Activated naive CD4-positive, alpha-beta T cell treated with anti-CD3 and anti-CD28 coated beads, Interleukin-2, amount 50 U/mL, for 72 hours (primary cell): ENCODE measurements at regions not wholly inside any gene's neighbourhood (a gene's known extent, or its start where the extent isn't known, plus 50 kb on each side); places are given as distances from the start of the nearest gene placed in this dataset.
"Not testable (repeated sequence)": the region's sequence is repeated elsewhere in the genome, so short reads cannot be mapped to it uniquely, and the experiment has no call there.

Experiments
- ATAC-seq, 2 donors: fragments of 150-1000 bp; cut with Tn5 transposase; 2 replicates each; pipeline ENCODE4 v1.10.0; 2021; ENCODE audit warnings: mild to moderate bottlenecking in 2 of 2, moderate library complexity in 2 of 2
- DNase-seq, 2 donors: peaks; one replicate each; pipeline ENCODE4 v3.0.0; 2021 to 2022; ENCODE audit warnings: low spot score in 2 of 2
- H3K27ac Mint-ChIP-seq, 2 donors: one replicate each; pipeline ENCODE4 v1.8.0; 2022; ENCODE audit warnings: mild to moderate bottlenecking in 2 of 2, mixed read lengths in 2 of 2
- H3K36me3 Mint-ChIP-seq, 2 donors: one replicate each; pipeline ENCODE4 v1.8.0; 2022; ENCODE audit warnings: mixed read lengths in 2 of 2
- H3K9me3 Mint-ChIP-seq, 2 donors: one replicate each; pipeline ENCODE4 v1.8.0; 2022; ENCODE audit warnings: mixed read lengths in 2 of 2

DNA sequence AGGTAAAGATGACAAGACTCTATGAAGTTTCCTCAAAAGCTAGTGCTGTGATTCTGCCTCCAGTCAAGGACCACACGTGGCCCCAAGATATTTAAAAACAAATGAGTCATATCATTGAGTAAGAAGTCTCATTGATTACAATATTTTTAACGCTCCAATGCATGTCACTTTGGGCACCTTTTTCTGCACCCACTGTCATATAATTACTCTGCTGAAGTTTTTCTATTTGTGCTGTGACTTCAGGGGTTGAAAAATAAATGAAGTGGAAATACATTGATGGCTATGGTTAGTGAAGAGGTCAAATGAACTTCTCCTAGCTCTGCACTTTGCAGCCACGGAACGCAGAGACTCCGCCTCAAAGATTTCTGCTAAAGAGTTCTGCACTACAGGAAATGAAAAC, 344.3 kb upstream of the KYNU start:
- peaks cover 3 to 4% of the 10 kb centered on the region in 2 donors for H3K9me3 Mint-ChIP-seq
- no peak overlapping the region for H3K27ac Mint-ChIP-seq
- ATAC-seq (no peak), DNase-seq (no peak)
- no peaks in the 10 kb centered on the region for H3K36me3 Mint-ChIP-seq

DNA sequence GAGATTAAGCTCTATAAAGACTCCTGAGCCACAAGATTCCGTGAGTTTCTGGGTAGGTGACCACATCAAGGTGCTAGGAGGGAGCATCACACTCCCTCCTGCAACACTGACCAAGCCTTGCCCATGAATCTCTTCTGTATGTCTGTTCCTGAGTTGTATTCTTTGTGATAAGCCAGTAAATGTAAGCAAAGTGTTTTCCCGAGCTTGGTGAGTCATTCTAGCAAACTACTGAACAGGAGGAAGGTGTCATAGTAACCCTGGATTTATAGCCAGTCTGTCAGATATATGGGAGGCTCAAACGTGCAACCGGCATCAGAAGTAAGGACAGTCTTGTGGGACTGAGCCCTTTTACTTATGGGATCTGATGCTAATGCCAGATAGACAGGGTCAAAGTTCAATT, 346.1 kb upstream of the KYNU start:
- no peak for DNase-seq
- Mint-ChIP-seq H3K27ac (no peak overlapping the region), H3K36me3 (no peaks in the 10 kb centered on the region), H3K9me3 (peaks cover 3 to 4% of the 10 kb centered on the region in 2 donors)
- no peak for ATAC-seq

DNA sequence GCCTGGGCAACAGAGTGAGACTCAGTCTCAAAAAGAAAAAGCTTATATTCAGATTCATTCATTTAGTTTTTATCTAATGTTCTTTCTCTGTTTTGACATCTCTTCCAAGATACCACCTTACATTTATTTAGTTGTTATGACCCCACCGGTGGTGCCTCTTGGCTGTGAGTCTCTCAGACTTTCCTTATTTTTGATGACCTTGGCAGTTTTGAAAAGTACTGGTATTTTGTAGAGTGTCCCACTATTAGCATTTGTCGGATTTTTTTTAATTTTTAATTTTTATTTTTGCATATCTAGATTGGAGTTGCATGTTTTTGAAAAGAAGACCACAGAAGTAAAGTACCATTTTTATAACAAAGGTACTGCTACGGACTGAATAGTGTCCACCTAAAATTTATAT, 351.7 kb upstream of the KYNU start:
- Mint-ChIP-seq H3K9me3 (no peaks in the 10 kb centered on the region), H3K27ac (no peak overlapping the region), H3K36me3 (no peaks in the 10 kb centered on the region)
- no peak for DNase-seq
- no peak for ATAC-seq

DNA sequence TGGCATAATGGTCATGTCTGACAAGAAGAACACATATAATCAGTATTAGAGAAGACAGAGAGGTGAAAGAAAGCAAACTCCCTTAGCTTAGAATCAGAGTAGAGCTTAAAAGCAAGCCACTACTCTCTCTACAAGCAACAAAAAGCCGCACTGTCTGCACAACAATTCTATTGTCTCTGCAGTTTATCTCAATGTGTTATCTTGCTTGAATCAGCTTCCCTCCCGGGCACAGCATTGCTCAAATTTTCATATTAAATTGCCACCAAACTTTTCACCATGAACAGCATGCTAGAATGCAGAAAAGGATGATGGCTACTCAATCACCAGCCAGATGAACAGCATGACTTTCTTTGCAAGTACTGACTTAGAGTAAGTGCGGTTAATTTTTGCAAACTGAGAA, 356.0 kb upstream of the KYNU start:
- Mint-ChIP-seq H3K9me3 (peaks cover 4 to 7% of the 10 kb centered on the region in 2 donors), H3K27ac (no peak overlapping the region), H3K36me3 (no peaks in the 10 kb centered on the region)
- DNase-seq: no peak
- no peak for ATAC-seq

DNA sequence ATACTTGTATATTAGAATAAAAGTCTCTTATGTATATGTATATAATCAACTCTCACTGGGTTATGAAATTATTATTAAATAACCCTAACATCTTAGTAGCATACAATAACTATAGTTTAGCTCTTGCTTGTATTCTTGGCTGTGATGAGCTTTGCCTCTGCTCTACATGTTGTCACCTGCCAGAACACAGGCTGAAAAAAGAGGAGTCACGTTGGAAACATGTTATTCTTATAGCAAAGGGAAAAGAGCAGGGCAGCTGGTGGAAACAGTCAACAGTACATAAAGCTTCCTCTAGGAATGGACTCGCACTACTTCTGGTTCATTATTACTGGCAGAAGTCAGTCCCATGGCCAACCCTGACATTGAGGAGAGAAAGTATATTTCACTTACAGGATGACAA, 362.0 kb upstream of the KYNU start:
- DNase-seq (no peak), ATAC-seq (no peak)
- no peaks in the 10 kb centered on the region for H3K36me3 Mint-ChIP-seq
- H3K27ac Mint-ChIP-seq: no peak overlapping the region
- peaks cover 4 to 11% of the 10 kb centered on the region in 2 donors for H3K9me3 Mint-ChIP-seq

DNA sequence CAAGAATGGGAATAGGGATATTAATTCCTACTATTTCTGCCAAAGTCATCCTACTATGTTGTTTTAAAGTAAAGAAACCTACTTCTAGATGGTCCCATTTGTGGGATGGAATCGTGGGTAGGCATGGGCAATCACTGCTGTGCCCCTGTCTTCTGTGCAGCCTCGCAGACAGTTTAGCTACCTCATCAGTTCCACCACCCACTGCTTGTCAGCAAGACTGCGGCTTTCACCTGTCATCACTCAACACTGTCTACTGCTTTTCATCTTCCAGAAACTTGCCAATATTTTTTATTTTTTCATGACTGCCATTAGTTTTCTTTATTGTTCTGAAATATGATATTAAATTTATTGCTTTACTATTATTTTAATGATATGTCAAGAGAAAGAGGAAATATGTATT, 368.1 kb upstream of the KYNU start:
- peaks cover 5 to 8% of the 10 kb centered on the region in 2 donors for H3K9me3 Mint-ChIP-seq
- no peaks in the 10 kb centered on the region for H3K36me3 Mint-ChIP-seq
- no peak for DNase-seq
- ATAC-seq: no peak
- H3K27ac Mint-ChIP-seq: no peak overlapping the region

DNA sequence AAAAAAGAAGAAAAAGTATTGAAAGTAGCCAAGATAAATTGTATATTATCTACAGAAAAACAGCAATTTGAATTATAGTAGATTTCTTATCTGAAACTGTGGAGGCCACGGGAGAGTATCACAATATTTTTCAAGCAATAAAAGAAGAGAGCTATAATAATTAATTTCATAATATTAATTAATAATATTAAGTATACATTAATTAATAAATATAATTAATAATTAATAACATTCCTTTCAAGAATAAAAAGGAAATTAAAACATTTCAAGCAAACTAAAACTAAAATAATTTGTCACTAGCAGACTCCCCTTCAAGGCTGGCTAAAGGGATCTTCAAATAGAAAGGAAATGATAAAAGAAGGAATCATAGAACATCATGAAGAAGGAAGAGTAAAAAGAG, 372.7 kb upstream of the KYNU start:
- Mint-ChIP-seq H3K9me3 (peaks cover 6 to 16% of the 10 kb centered on the region in 2 donors), H3K36me3 (no peaks in the 10 kb centered on the region), H3K27ac (no peak overlapping the region)
- DNase-seq: no peak
- no peak for ATAC-seq

DNA sequence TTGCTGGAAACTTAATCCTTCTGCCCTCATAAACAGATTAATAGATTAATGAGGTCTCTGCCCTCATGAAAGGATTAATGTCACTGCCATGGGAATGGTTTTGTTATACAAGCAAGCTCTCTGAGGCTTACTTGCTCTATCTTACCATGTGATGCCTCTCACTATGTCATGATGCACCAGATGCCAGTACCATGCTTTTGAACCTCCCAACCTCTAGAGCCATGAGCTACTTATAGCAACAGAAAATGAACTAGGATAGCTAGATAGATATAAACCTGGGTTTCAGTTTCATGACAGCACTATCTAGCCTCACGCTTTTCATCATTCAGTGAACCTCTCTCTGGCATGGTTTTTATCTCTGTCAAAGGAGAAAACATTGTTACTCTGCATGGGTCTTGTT, 371.6 kb upstream of the LRP1B start:
- Mint-ChIP-seq H3K36me3 (no peaks in the 10 kb centered on the region), H3K27ac (no peak overlapping the region), H3K9me3 (peaks cover 6 to 16% of the 10 kb centered on the region in 2 donors)
- DNase-seq: no peak
- ATAC-seq: no peak

DNA sequence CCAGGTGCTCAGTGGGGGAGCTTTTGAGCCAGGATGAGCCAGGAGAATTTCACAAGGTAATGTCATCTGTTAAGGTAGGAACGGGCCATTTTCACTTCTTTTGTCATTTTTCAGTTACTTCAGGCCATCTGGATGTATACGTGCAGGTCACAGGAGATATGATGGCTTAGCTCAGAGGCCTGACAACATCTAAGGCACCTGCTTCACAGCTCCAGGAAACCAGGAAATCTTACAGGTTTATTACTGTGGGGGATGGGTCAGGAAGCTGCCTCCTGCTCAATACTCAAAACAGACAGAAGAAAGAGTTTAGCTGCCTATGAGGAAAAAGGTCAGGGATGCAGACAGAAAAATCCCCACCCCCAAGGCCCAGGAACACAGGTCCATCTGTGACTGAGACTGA, 364.3 kb upstream of the LRP1B start:
- no peak for DNase-seq
- H3K27ac Mint-ChIP-seq: no peak overlapping the region
- ATAC-seq: no peak
- peaks cover 17 to 22% of the 10 kb centered on the region in 2 donors for H3K9me3 Mint-ChIP-seq
- peaks cover 0 to 6% of the 10 kb centered on the region in 2 donors for H3K36me3 Mint-ChIP-seq

DNA sequence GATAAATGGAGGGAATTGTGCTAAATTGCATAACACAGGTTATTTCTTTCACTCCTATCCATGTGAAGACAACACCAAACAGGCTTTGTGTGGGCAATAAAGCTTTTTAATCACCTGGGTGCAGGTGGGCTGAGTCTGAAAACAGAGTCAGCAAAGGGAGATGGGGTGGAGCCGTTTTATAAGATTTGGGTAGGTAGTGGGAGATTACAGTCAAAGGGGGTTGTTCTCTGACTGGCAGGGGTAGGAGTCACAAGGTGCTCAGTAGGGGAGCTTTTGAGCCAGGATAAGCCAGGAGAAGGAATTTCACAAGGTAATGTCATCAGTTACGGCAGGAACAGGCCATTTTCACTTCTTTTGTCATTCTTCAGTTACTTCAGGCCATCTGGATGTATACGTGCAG, 358.8 kb upstream of the LRP1B start:
- peaks cover 17 to 27% of the 10 kb centered on the region in 2 donors for H3K9me3 Mint-ChIP-seq
- not testable (repeated sequence) for ATAC-seq, H3K27ac Mint-ChIP-seq, H3K36me3 Mint-ChIP-seq, DNase-seq

DNA sequence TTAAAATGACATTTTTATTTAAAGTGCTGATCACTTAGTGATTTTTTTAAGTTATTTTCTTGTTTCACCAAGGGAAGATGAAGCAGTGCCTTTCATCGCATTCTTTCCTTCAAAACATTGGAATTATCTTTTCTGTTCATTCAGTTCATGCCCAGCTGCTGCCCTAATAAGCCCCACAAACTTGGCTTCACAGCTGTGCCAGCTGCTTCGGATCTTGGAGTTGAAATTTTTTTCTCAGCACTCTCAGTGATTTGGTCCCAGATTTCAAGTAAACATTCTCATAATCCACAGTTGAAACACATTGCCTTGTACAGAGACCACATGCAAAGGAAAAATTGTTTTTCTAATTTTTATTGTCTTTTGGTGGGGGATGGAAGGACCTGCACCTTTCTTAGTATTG, 353.3 kb upstream of the LRP1B start:
- Mint-ChIP-seq H3K36me3 (peaks cover 0 to 4% of the 10 kb centered on the region in 2 donors), H3K9me3 (peaks cover 9 to 21% of the 10 kb centered on the region in 2 donors), H3K27ac (peak overlapping the region in 1 of 2 donors; percentile 36)
- ATAC-seq: no peak
- DNase-seq: no peak

DNA sequence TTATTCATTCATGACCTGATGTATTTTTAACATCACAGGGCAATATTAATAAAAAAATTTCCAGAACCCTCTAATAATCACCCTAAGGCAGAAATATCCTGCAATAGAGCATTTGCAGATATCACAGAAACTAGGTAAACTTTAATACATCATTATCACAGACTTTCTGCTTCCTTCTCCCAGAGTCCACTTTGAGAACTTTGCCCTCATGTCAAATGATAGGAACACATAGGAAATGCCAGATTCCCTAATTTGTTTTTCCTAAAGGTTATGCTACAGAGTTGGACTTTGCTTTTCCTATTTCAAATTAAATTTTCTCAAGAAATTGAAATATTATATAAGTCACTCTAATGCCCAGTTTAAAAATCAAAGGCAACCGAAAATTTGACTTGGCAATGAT, 352.8 kb upstream of the LRP1B start:
- peaks cover 0 to 5% of the 10 kb centered on the region in 2 donors for H3K36me3 Mint-ChIP-seq
- H3K9me3 Mint-ChIP-seq: peaks cover 9 to 21% of the 10 kb centered on the region in 2 donors
- ATAC-seq (no peak), DNase-seq (no peak)
- H3K27ac Mint-ChIP-seq: no peak overlapping the region

DNA sequence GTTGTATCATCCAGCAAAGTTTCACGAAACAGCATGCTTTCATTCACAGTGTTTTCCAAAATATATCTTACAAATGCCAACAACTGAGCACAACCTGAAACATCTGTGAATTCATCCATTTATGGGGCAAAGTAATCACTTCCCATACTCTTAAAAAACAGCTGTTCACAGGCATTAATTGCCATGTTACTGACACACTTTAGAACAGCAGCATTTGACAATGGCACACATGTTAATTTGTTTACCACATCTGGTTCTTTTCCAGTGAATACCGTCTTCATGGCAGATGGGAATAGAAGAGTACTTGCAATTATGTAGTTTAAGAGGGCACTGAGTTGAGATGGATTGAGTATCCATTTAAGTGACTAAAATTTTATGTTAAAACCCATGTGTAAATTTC, 347.4 kb upstream of the LRP1B start:
- Mint-ChIP-seq H3K27ac (no peak overlapping the region), H3K36me3 (peaks cover 0 to 5% of the 10 kb centered on the region in 2 donors), H3K9me3 (peaks cover 12 to 19% of the 10 kb centered on the region in 2 donors)
- no peak for ATAC-seq
- DNase-seq: no peak

DNA sequence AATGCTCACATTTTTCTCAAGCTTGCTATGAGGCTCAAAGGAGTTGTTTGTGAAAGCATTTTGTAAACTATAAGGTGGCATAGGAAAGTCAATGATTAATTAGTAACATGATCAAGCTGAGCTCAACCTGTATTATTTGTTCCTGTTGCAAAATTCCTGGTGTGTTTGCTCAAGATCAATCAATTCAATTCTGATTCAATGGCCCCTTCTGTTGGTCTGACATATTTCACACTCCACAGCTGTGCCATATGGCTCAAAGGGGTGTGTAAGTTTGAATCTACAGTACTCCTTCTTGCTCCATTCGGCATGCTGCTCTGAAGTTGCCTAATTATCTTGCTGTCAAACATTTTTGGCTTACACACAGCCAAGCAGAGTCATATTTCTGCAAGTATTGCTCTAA, 341.6 kb upstream of the LRP1B start:
- DNase-seq (no peak), ATAC-seq (no peak)
- Mint-ChIP-seq H3K27ac (no peak overlapping the region), H3K36me3 (no peaks in the 10 kb centered on the region), H3K9me3 (peaks cover 15 to 17% of the 10 kb centered on the region in 2 donors)

DNA sequence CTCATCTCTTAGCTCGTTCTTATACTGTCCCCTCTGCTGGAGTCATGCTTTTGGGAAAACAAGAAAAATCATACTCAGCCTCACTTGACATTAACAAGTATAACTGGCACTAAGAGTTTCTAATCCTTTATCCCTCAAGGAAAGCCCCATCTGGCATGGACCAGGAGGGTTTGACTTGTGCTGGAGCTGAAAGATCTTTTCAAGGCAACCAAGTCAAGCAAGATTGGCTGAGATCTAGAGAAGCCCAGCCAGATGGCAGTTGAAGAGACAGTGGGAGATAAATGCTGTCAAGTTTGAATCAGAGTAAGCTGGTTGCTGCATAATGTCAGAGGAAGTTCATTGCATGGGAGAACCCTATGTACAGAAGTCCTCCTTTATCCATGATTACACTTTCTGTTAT, 336.5 kb upstream of the LRP1B start:
- DNase-seq (no peak), ATAC-seq (no peak)
- no peak overlapping the region for H3K27ac Mint-ChIP-seq
- H3K9me3 Mint-ChIP-seq: peaks cover 14 to 16% of the 10 kb centered on the region in 2 donors
- H3K36me3 Mint-ChIP-seq: no peaks in the 10 kb centered on the region

DNA sequence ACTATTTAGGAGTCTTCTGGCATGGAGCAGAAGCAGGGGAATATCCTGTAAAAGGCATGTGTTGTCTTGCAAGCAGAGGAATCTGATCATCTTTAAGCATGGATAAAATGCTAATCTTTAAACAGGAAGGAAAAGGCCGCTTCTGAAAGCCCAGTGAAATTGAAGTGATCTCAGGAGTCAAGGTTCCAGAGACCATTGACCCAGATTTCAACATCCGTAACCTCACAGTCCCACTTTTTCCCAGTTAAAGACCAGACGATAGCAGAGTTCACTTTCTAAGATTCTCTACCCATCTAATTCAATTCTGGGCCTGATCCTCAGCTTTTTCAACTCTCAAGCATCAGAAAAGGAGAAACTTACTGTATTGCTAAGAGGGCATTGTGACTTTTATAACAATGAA, 332.2 kb upstream of the LRP1B start:
- Mint-ChIP-seq H3K36me3 (no peaks in the 10 kb centered on the region), H3K9me3 (peaks cover 6 to 11% of the 10 kb centered on the region in 2 donors)

DNA sequence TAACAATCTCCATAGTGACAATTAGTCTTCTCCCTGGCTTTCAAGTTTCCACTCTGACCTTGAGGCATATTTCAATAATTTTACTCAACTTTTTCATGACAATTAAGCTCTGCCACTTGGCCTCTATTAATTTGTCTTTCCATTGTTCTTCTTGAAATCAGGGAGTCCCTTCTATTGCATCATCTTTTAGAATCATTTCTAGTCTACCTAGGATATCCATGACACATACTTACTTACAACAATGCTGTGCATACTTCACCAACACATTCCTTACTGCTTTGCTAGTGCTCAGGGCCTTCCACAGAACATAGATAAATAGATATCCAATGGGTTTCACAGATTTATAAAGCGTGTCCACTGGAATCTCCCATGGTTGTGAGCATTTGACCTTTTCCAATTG, 331.5 kb upstream of the LRP1B start:
- DNase-seq (no peak), ATAC-seq (no peak)
- no peak overlapping the region for H3K27ac Mint-ChIP-seq
- peaks cover 8 to 14% of the 10 kb centered on the region in 2 donors for H3K9me3 Mint-ChIP-seq
- H3K36me3 Mint-ChIP-seq: no peaks in the 10 kb centered on the region

More for the DNA sequence above, 332.2 kb upstream of the LRP1B start:
- ATAC-seq: no peak
- no peak overlapping the region for H3K27ac Mint-ChIP-seq
- no peak for DNase-seq

DNA sequence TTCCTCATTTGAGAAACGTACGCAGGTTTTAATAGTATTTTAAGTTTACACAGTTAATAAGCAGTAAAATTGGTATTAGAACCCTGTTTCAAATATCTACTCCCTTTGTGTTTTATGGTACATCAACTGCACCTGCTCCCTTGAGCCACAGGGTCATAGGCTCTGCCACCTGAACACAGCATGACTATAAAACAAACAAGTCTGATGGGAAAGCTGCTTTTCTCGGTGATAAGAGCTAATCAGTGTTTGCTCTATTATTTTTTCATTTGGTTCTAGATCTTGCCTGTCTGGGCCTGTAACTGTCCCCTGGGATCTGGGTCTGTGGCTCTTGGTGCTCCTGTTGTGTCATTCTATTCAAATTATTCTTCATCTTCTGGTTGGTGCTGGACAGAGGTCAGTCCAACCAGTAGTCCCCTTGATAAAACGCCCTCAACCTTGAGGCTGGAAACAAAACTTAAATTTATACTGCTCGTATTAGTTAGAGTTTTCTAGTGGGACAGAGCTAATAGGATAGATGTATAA, 314.8 kb upstream of the LRP1B start:
- Mint-ChIP-seq H3K36me3 (no peaks in the 10 kb centered on the region), H3K27ac (no peak overlapping the region), H3K9me3 (peaks cover 0 to 8% of the 10 kb centered on the region in 2 donors)
- ATAC-seq (no peak), DNase-seq (no peak)

DNA sequence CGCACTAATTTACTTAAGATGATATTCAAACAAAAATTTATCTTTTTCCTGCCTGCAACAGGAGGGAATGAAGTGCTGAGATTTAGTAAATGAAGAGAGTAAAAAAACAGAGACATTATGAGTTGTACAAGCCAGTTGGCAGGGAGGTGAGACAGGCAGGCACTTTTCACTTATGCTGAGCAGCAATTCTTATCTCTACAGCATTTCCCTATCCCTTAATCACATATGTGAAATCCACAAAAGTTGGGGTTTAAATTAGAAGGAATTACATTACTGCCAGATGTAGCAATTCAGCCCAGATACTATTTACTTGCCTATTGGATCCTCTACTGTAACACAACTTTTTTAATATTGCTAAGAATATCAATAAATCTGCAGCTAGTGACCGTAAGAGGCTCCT, 314.2 kb upstream of the LRP1B start:
- Mint-ChIP-seq H3K36me3 (no peaks in the 10 kb centered on the region), H3K27ac (no peak overlapping the region), H3K9me3 (peaks cover 0 to 6% of the 10 kb centered on the region in 2 donors)
- no peak for DNase-seq
- ATAC-seq: no peak
